Neutrophil (primary cell): ENCODE measurements at regions not wholly inside any gene's neighbourhood (a gene's known extent, or its start where the extent isn't known, plus 50 kb on each side); places are given as distances from the start of the nearest gene placed in this dataset.
"Not testable (repeated sequence)": the region's sequence is repeated elsewhere in the genome, so short reads cannot be mapped to it uniquely, and the experiment has no call there.

Experiments used
- H3K27ac ChIP-seq: fragments of 200-600 bp; sonication (generic); 2 replicates; pipeline ENCODE4 v1.5.1; 2016; ENCODE audit warnings: mild to moderate bottlenecking, moderate library complexity
- H3K27me3 ChIP-seq: fragments of 200-600 bp; sonication (generic); 2 replicates; pipeline ENCODE4 v1.6.0; 2016; ENCODE audit warnings: mild to moderate bottlenecking
- H3K36me3 ChIP-seq: fragments of 200-600 bp; sonication (generic); 2 replicates; pipeline ENCODE4 v1.5.1; 2017
- H3K4me1 ChIP-seq, 2 experiments: fragments of 200-600 bp in 1 of 2; sonication (generic) in 1 of 2; 1 replicate in 1 of 2; 2 replicates in 1 of 2; pipeline versions ENCODE4 v1.5.1 to v1.6.1; 2013 to 2016; ENCODE audit warnings: low read depth in 1 of 2, low read length in 1 of 2, mild to moderate bottlenecking in 1 of 2, moderate library complexity in 1 of 2; ENCODE audit not compliant: control insufficient read depth in 1 of 2, insufficient read depth in 1 of 2
- H3K4me3 ChIP-seq, 2 experiments: fragments of 200-600 bp in 1 of 2; sonication (generic) in 1 of 2; 1 replicate in 1 of 2; 2 replicates in 1 of 2; pipeline ENCODE4 v1.5.1; 2013 to 2016; ENCODE audit warnings: low read depth in 1 of 2, low read length in 1 of 2, mild to moderate bottlenecking in 1 of 2, moderate library complexity in 1 of 2
- H3K9me3 ChIP-seq: fragments of 200-600 bp; sonication (generic); 2 replicates; pipeline ENCODE4 v1.5.1; 2016
- CTCF ChIP-seq: fragments of 200-600 bp; sonication (generic); IDR thresholded peaks from 2 replicates; pipeline ENCODE4 v1.5.1; 2016; ENCODE audit warnings: antibody characterized with exemption

- TF ChIP-seq CTCF, result no peak
- Histone ChIP-seq H3K9me3 (no peaks in the 10 kb centered on the region), H3K4me3 (no peak overlapping the region), H3K27ac (no peak overlapping the region), H3K4me1 (no peaks in the 10 kb centered on the region), H3K36me3 (no peaks in the 10 kb centered on the region), H3K27me3 (no peaks in the 10 kb centered on the region)
These were observed 85.6 kb upstream of the SNX7 start for GRCh38 chr1:98575955-98576354.

- H3K4me1 ChIP-seq, result no peaks in the 10 kb centered on the region
- H3K9me3 ChIP-seq, result peaks cover 9% of the 10 kb centered on the region
- H3K4me3 ChIP-seq, result no peak overlapping the region
- TF ChIP-seq CTCF, result no peak
- no peaks in the 10 kb centered on the region for H3K36me3 ChIP-seq
- no peaks in the 10 kb centered on the region for H3K27me3 ChIP-seq
- H3K27ac ChIP-seq, result no peak overlapping the region
These were observed 95.6 kb upstream of the SNX7 start for GRCh38 chr1:98565951-98566350.

GRCh38 chr1:98559291-98559690 is 102.2 kb upstream of the SNX7 start:
- Histone ChIP-seq H3K4me3 (no peak overlapping the region), H3K27ac (no peak overlapping the region), H3K9me3 (peaks cover 9% of the 10 kb centered on the region), H3K36me3 (no peaks in the 10 kb centered on the region), H3K27me3 (no peaks in the 10 kb centered on the region), H3K4me1 (no peaks in the 10 kb centered on the region)
- no peak for TF ChIP-seq CTCF

GRCh38 chr1:98557895-98558294 is 103.6 kb upstream of the SNX7 start:
- no peaks in the 10 kb centered on the region for H3K27me3 ChIP-seq
- H3K4me3 ChIP-seq, result no peak overlapping the region
- H3K27ac ChIP-seq, result no peak overlapping the region
- H3K9me3 ChIP-seq, result no peaks in the 10 kb centered on the region
- H3K4me1 ChIP-seq, result no peaks in the 10 kb centered on the region
- no peaks in the 10 kb centered on the region for H3K36me3 ChIP-seq
- no peak for TF ChIP-seq CTCF

DNA sequence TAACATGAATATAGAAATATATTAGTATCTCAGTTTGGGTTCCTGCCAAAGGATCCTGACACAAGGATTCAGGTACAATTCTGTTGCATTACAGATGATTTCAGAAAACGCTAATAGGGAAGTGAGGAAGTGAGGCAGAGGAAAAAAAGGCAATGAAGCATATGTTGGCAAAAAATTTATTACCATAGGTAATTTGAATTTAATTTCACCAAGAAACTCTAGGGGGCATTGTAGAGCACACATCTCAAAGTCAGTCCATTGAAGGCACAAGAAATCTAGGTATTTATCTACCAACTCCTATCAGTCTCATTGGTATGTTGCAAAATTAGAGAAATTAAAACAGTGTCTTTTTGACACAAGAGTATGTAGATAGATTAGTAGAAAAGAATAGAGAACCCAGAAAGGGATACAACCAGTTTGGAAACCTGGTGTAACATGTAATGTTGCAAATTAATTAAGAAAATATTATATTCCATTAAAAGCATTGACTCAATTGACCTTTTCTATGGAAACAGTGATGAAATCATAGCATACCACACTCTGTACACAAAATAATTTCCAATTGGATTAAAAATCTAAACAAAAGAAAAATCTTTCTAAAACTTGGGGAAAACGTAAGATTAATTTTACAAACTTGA is 104.9 kb upstream of the SNX7 start:
- no peaks in the 10 kb centered on the region for H3K4me1 ChIP-seq
- H3K27ac ChIP-seq, result no peak overlapping the region
- H3K27me3 ChIP-seq, result no peaks in the 10 kb centered on the region
- no peak overlapping the region for H3K4me3 ChIP-seq
- TF ChIP-seq CTCF, result no peak
- H3K36me3 ChIP-seq, result no peaks in the 10 kb centered on the region
- no peaks in the 10 kb centered on the region for H3K9me3 ChIP-seq

DNA sequence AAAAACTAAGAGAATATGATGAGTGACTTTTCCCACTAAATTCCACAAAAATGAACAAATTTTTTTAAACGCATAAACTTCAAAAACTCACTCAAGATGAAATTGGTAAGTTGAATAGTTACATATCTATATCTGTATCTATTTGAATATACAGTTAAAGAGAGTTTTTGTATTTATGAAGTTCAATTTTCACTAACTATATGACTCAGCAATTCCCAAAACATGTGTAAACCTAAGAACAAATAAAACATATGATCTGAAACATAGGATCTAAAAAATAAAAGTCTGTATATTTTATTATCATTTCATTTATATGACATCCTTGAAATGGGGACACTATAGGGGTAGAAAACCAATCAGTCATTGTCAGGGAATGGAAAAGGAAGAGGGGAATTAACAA is 105.7 kb upstream of the SNX7 start:
- H3K4me3 ChIP-seq, result no peak overlapping the region
- no peaks in the 10 kb centered on the region for H3K36me3 ChIP-seq
- H3K4me1 ChIP-seq, result no peaks in the 10 kb centered on the region
- TF ChIP-seq CTCF, result no peak
- H3K27ac ChIP-seq, result no peak overlapping the region
- H3K27me3 ChIP-seq, result no peaks in the 10 kb centered on the region
- no peaks in the 10 kb centered on the region for H3K9me3 ChIP-seq

DNA sequence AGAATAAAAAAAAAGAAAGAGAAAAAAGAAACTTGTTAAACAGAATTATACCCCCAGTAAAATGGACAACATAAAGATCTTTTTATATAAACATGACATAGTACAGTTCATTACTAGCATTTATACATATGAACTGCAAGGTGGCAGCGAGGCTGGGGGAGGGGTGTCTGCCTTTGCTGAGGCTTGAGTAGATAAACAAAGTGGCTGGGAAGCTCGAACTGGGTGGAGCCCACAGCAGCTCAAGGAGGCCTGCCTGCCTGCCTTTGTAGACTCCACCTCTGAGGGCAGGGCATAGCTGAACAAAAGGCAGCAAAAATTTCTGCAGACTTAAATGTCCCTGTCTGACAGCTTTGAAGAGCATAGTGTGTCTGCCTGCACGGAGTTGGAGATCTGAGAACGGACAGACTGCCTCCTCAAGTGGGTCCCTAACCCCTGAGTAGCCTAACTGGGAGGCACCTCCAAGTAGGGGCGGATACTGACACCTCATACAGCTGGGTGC is 108.9 kb upstream of the SNX7 start:
- not testable (repeated sequence) for H3K27me3 ChIP-seq, H3K27ac ChIP-seq, H3K4me3 ChIP-seq, H3K9me3 ChIP-seq, H3K4me1 ChIP-seq, H3K36me3 ChIP-seq
